Gastrocnemius medialis (tissue), 4 donors: ENCODE measurements at regions not wholly inside any gene's neighbourhood (a gene's known extent, or its start where the extent isn't known, plus 50 kb on each side); places are given as distances from the start of the nearest gene placed in this dataset.

ENCODE experiments used
- ATAC-seq, 2 donors: fragments of 150-250 bp; one replicate each; pipeline ENCODE4 v1.9.1; 2016
- DNase-seq, 2 donors: peaks; one replicate each; pipeline ENCODE4 v3.0.0-alpha.2; 2019
- H3K27ac ChIP-seq, 4 donors: fragments of 200-600 bp; sonication (generic); 1 replicate in 1 of 4; 2 replicates in 3 of 4; pipeline ENCODE4 v1.5.1; 2016 to 2018; ENCODE audit warnings: mild to moderate bottlenecking in 2 of 4, moderate library complexity in 1 of 4
- H3K27me3 ChIP-seq, 3 donors: fragments of 200-600 bp; sonication (generic) in 2 of 3; 1 replicate in 1 of 3; 2 replicates in 2 of 3; pipeline versions ENCODE4 v1.5.1 to v1.6.0; 2016 to 2019; ENCODE audit warnings: mild to moderate bottlenecking in 1 of 3, moderate library complexity in 1 of 3
- H3K36me3 ChIP-seq, 2 donors: fragments of 200-600 bp; sonication (generic) in 1 of 2; one replicate each; pipeline ENCODE4 v1.5.1; 2017 to 2018
- H3K4me1 ChIP-seq, 2 donors: fragments of 200-600 bp; sonication (generic) in 1 of 2; one replicate each; pipeline ENCODE4 v1.5.1; 2016 to 2017; ENCODE audit warnings: mild to moderate bottlenecking in 2 of 2
- H3K4me3 ChIP-seq, 4 donors: fragments of 200-600 bp; sonication (generic) in 3 of 4; 1 replicate in 1 of 4; 2 replicates in 3 of 4; pipeline ENCODE4 v1.5.1; 2016 to 2019; ENCODE audit warnings: mild to moderate bottlenecking in 2 of 4
- H3K9me3 ChIP-seq, 3 donors: fragments of 200-600 bp; sonication (generic) in 2 of 3; 1 replicate in 1 of 3; 2 replicates in 2 of 3; pipeline ENCODE4 v1.5.1; 2016 to 2019
- POLR2A ChIP-seq, 2 donors: fragments of 450-650 bp; IDR thresholded peaks; one replicate each; pipeline ENCODE4 v1.6.1; 2017; ENCODE audit warnings: antibody characterized with exemption in 2 of 2, mild to moderate bottlenecking in 2 of 2, moderate library complexity in 2 of 2
- in situ Hi-C, 4 donors: fragments of 200-750 bp; cut with MboI; loops; one replicate each; pipeline versions ENCODE4 v1.15.0 to v1.8.0; 2017; ENCODE audit warnings: low sequenced_read_pairs in 4 of 4
- intact Hi-C: fragments of 100-400 bp; cut with DNase I; formaldehyde crosslinking; loops from one replicate; pipeline ENCODE4 v1.15.1; 2023; ENCODE audit warnings: low total_unique reads
- TF ChIP-seq, protein P1 (sequence below), 5 experiments: fragments of 450-650 bp in 3 of 5; fragments of 200-600 bp in 2 of 5; sonication (generic) in 2 of 5; IDR thresholded peaks in 4 of 5; conservative IDR thresholded peaks in 1 of 5; 1 replicate in 4 of 5; 2 replicates in 1 of 5; pipeline ENCODE4 v1.5.1; 2016 to 2019; ENCODE audit warnings: antibody characterized with exemption in 5 of 5, mild to moderate bottlenecking in 3 of 5, moderate library complexity in 3 of 5

- no peaks in the 10 kb centered on the region for H3K9me3 ChIP-seq
- in situ Hi-C loops: no loop called here
- TF ChIP-seq POLR2A (IDR thresholded peaks at IDR 0.05): no peak
- TF ChIP-seq, protein P1, sequence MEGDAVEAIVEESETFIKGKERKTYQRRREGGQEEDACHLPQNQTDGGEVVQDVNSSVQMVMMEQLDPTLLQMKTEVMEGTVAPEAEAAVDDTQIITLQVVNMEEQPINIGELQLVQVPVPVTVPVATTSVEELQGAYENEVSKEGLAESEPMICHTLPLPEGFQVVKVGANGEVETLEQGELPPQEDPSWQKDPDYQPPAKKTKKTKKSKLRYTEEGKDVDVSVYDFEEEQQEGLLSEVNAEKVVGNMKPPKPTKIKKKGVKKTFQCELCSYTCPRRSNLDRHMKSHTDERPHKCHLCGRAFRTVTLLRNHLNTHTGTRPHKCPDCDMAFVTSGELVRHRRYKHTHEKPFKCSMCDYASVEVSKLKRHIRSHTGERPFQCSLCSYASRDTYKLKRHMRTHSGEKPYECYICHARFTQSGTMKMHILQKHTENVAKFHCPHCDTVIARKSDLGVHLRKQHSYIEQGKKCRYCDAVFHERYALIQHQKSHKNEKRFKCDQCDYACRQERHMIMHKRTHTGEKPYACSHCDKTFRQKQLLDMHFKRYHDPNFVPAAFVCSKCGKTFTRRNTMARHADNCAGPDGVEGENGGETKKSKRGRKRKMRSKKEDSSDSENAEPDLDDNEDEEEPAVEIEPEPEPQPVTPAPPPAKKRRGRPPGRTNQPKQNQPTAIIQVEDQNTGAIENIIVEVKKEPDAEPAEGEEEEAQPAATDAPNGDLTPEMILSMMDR (IDR thresholded peaks at IDR 0.05 in 4 of 5, conservative IDR thresholded peaks at IDR 0.05 in 1 of 5): no peak
- no peaks in the 10 kb centered on the region for H3K4me1 ChIP-seq
- H3K27ac ChIP-seq: no peak overlapping the region
- ATAC-seq (no peak), DNase-seq (no peak)
- H3K4me3 ChIP-seq: no peak overlapping the region
- no peaks in the 10 kb centered on the region for H3K27me3 ChIP-seq
- H3K36me3 ChIP-seq: no peaks in the 10 kb centered on the region
- intact Hi-C loops: no loop called here
Observed at GRCh38 chr5:127133071-127133470, 59.8 kb upstream of the C5orf63 start.

GRCh38 chr5:127136908-127137307 lies 63.6 kb upstream of the C5orf63 start:
- no peak overlapping the region for H3K4me3 ChIP-seq
- H3K36me3 ChIP-seq: no peaks in the 10 kb centered on the region
- no peaks in the 10 kb centered on the region for H3K9me3 ChIP-seq
- no peaks in the 10 kb centered on the region for H3K4me1 ChIP-seq
- H3K27me3 ChIP-seq: no peaks in the 10 kb centered on the region
- DNase-seq (no peak), ATAC-seq (no peak)
- TF ChIP-seq POLR2A (IDR thresholded peaks at IDR 0.05): no peak
- TF ChIP-seq, protein P1 (IDR thresholded peaks at IDR 0.05 in 4 of 5, conservative IDR thresholded peaks at IDR 0.05 in 1 of 5): no peak
- in situ Hi-C loops: no loop called here
- intact Hi-C loops: no loop called here
- no peak overlapping the region for H3K27ac ChIP-seq

- intact Hi-C loops: no loop called here
- Histone ChIP-seq H3K27ac (no peak overlapping the region), H3K4me3 (no peak overlapping the region), H3K4me1 (no peaks in the 10 kb centered on the region), H3K36me3 (no peaks in the 10 kb centered on the region), H3K27me3 (no peaks in the 10 kb centered on the region), H3K9me3 (no peaks in the 10 kb centered on the region)
- in situ Hi-C loops: no loop called here
- TF ChIP-seq POLR2A (IDR thresholded peaks at IDR 0.05): no peak
- ATAC-seq: no peak
- DNase-seq: no peak
Observed at GRCh38 chr5:127143722-127144121, 70.4 kb upstream of the C5orf63 start.

DNA sequence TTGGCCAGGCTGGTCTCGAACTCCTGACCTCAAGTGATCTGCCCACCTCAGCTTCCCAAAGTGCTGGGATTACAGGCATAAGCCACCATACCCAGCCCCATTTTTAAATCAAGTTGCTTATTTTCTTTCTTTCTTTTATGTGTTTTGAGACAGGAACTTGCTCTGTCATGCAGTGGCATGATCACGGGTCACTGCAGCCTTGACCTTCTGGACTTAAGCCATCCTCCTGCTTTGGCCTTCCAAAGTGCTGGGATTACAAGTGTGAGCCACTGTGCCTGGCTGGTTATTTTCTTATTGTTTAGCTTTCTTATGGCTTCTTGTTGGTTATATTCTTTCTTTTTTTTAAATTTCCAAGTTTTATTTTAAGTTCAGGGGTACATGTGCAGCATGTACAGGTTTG lies 79.7 kb upstream of the C5orf63 start:
- H3K27ac ChIP-seq: no peak overlapping the region
- no peak for TF ChIP-seq POLR2A (IDR thresholded peaks at IDR 0.05)
- TF ChIP-seq, protein P1 (IDR thresholded peaks at IDR 0.05 in 4 of 5, conservative IDR thresholded peaks at IDR 0.05 in 1 of 5): no peak
- DNase-seq: no peak
- in situ Hi-C loops: no loop called here
- ATAC-seq: no peak
- H3K9me3 ChIP-seq: no peaks in the 10 kb centered on the region
- intact Hi-C loops: no loop called here
- H3K4me1 ChIP-seq: no peaks in the 10 kb centered on the region
- H3K4me3 ChIP-seq: no peak overlapping the region
- no peaks in the 10 kb centered on the region for H3K36me3 ChIP-seq
- H3K27me3 ChIP-seq: no peaks in the 10 kb centered on the region

DNA sequence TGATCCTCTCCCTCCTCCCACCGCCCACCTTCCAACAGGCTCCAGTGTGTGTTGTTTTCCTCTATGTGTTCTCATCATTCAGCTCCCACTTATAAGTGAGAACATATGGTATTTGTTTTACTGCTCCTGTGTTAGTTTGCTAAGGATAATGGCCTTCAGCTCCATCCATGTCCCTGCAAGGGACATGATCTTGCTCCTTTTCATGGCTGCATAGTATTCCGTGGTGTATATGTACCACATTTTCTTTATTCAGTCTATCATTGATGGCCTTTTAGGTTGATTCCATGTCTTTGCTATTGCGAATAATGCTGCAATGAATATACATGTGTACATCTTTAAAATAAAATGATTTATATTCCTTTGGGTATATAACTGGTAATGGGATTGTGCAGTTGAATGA lies 80.2 kb upstream of the C5orf63 start:
- Histone ChIP-seq H3K9me3 (no peaks in the 10 kb centered on the region), H3K36me3 (no peaks in the 10 kb centered on the region), H3K4me3 (no peak overlapping the region), H3K4me1 (no peaks in the 10 kb centered on the region), H3K27me3 (no peaks in the 10 kb centered on the region), H3K27ac (no peak overlapping the region)
- intact Hi-C loops (no loop called here), in situ Hi-C loops (no loop called here)
- DNase-seq: no peak
- TF ChIP-seq POLR2A (IDR thresholded peaks at IDR 0.05): no peak
- TF ChIP-seq, protein P1 (IDR thresholded peaks at IDR 0.05 in 4 of 5, conservative IDR thresholded peaks at IDR 0.05 in 1 of 5): no peak
- ATAC-seq: no peak
